SU-DHL-6 (cell line): ENCODE measurements at regions not wholly inside any gene's neighbourhood (a gene's known extent, or its start where the extent isn't known, plus 50 kb on each side); places are given as distances from the start of the nearest gene placed in this dataset.

Experiments
- H2AFZ ChIP-seq: fragments of 200-600 bp; sonication (generic); 2 replicates; pipeline ENCODE4 v1.6.1; 2014; ENCODE audit warnings: low read depth, mild to moderate bottlenecking, moderate library complexity, mixed read lengths, antibody characterized with exemption, low read length; ENCODE audit not compliant: severe bottlenecking
- H3F3A ChIP-seq: fragments of 200-600 bp; shearing (Covaris generic); 2 replicates; pipeline ENCODE4 v1.6.0; 2016; ENCODE audit warnings: antibody characterized with exemption, mild to moderate bottlenecking; ENCODE audit not compliant: insufficient read depth
- H3K27ac ChIP-seq: fragments of 200-600 bp; sonication (generic); 2 replicates; pipeline ENCODE4 v1.5.1; 2016; ENCODE audit warnings: low read depth, mild to moderate bottlenecking, low read length, moderate library complexity, mixed read lengths
- H3K27me3 ChIP-seq: fragments of 200-600 bp; sonication (generic), shearing (Covaris generic); 2 replicates; pipeline ENCODE4 v1.6.0; 2014; ENCODE audit warnings: mild to moderate bottlenecking, low read length
- H3K36me3 ChIP-seq: fragments of 200-600 bp; sonication (generic); 2 replicates; pipeline ENCODE4 v1.6.1; 2014; ENCODE audit warnings: mild to moderate bottlenecking, low read length, mixed read lengths
- H3K4me2 ChIP-seq: fragments of 300-600, 200-600 bp; shearing (Covaris generic), sonication (generic); 2 replicates; pipeline ENCODE4 v1.6.0; 2014; ENCODE audit warnings: low read length, low read depth, mild to moderate bottlenecking; ENCODE audit not compliant: poor library complexity, severe bottlenecking
- H3K4me3 ChIP-seq: fragments of 200-600 bp; sonication (generic); 2 replicates; pipeline ENCODE4 v1.5.1; 2014; ENCODE audit warnings: antibody characterized with exemption, low read length, mild to moderate bottlenecking, mixed read lengths; ENCODE audit not compliant: insufficient read depth, poor library complexity, severe bottlenecking
- H3K79me2 ChIP-seq: fragments of 200-600 bp; sonication (generic); 2 replicates; pipeline ENCODE4 v1.6.1; 2014; ENCODE audit warnings: mild to moderate bottlenecking, low read length, moderate library complexity; ENCODE audit not compliant: insufficient read depth
- H3K9ac ChIP-seq: fragments of 200-600 bp; sonication (generic); 2 replicates; pipeline ENCODE4 v1.7.0; 2014; ENCODE audit warnings: mild to moderate bottlenecking, low read length
- H3K9me2 ChIP-seq: fragments of 200-600 bp; sonication (generic); replicated peaks from 2 replicates; pipeline ENCODE4 v1.6.1; 2014; ENCODE audit warnings: low read length; ENCODE audit not compliant: insufficient read depth
- H3K9me3 ChIP-seq: fragments of 200-600 bp; sonication (generic); 2 replicates; pipeline ENCODE4 v1.6.1; 2014; ENCODE audit warnings: low read length, mixed read lengths; ENCODE audit not compliant: insufficient read depth
- H4K20me1 ChIP-seq: fragments of 200-600 bp; sonication (generic); 2 replicates; pipeline ENCODE4 v1.6.1; 2014; ENCODE audit warnings: low read depth, mild to moderate bottlenecking, antibody characterized with exemption, low read length, moderate library complexity, mixed read lengths
- EZH2phosphoT487 ChIP-seq: fragments of 200-600 bp; sonication (generic), shearing (Covaris generic); conservative IDR thresholded peaks from 2 replicates; pipeline ENCODE4 v1.6.1; 2018; ENCODE audit warnings: mild to moderate bottlenecking, antibody characterized with exemption, low read length, moderate library complexity, mixed read lengths
- TF ChIP-seq, protein P1 (sequence below): fragments of 200-600 bp; sonication (generic); IDR thresholded peaks from one replicate; pipeline ENCODE4 v1.5.1; 2017; ENCODE audit warnings: antibody characterized with exemption, mild to moderate bottlenecking, low read length, moderate library complexity; ENCODE audit not compliant: insufficient read depth, poor library complexity, severe bottlenecking

DNA sequence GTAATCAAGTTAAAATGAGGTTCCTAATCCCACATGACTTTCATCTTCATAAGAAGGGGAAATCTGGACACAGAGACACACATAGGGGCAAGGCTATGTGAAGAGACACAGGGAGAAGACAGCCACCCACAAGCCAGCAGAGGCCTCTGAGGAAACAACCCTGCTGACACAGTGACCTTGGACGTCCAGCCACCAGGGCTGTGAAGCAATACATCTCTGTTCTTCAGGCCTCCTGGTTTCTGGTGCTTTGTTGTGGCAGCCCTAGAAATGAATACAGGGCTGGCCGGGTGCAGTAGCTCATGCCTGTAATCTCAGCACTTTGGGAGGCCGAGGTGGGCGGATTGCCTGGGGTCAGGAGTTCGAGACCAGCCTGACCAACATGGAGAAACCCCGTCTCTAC, 183.9 kb downstream of the CXCL12 start:
- Histone ChIP-seq H2AFZ (no peak overlapping the region), H3F3A (no peaks in the 10 kb centered on the region), H3K4me2 (no peak overlapping the region), H3K27ac (no peak overlapping the region), H3K36me3 (no peaks in the 10 kb centered on the region), H4K20me1 (no peaks in the 10 kb centered on the region), H3K4me3 (no peak overlapping the region), H3K27me3 (no peaks in the 10 kb centered on the region), H3K9me2 (no peaks in the 10 kb centered on the region), H3K9me3 (no peaks in the 10 kb centered on the region), H3K9ac (no peak overlapping the region), H3K79me2 (no peaks in the 10 kb centered on the region)
- TF ChIP-seq EZH2phosphoT487, result no peak
- TF ChIP-seq, protein P1, sequence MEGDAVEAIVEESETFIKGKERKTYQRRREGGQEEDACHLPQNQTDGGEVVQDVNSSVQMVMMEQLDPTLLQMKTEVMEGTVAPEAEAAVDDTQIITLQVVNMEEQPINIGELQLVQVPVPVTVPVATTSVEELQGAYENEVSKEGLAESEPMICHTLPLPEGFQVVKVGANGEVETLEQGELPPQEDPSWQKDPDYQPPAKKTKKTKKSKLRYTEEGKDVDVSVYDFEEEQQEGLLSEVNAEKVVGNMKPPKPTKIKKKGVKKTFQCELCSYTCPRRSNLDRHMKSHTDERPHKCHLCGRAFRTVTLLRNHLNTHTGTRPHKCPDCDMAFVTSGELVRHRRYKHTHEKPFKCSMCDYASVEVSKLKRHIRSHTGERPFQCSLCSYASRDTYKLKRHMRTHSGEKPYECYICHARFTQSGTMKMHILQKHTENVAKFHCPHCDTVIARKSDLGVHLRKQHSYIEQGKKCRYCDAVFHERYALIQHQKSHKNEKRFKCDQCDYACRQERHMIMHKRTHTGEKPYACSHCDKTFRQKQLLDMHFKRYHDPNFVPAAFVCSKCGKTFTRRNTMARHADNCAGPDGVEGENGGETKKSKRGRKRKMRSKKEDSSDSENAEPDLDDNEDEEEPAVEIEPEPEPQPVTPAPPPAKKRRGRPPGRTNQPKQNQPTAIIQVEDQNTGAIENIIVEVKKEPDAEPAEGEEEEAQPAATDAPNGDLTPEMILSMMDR, result no peak

DNA sequence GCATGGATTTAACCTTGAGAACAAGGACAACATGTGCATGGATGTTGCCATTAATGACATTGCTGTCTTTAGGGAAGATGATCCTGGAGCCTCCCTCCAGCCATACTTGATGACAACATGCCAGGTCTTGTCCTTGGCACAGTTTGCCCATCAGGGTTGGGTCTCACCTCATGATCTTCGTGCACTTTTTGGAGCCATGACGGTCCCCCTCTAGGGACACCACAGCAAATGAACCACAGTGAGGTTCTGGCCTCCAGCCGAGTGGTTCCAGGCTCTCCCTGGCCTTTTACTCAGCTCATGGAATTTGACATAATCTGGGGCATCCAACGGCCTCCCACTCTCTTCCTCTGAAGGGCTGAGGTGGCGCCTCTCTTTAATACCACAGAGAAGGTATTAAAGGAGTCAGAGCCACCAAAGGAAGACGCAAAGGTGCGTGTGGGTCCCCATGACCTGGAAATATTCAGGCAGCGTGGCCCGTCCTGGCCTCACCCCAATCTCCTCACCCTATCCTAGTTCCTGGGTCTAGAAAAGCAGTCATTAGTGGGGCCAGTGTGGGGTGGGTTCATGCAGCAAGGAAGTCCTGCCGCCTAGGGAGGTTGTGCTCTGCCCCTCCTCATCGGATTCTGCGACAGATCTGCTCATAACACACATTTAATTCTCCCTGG, 184.8 kb downstream of the CXCL12 start:
- no peaks in the 10 kb centered on the region for H3K27me3 ChIP-seq
- H3K9me3 ChIP-seq, result no peaks in the 10 kb centered on the region
- TF ChIP-seq, protein P1, result no peak
- no peak for TF ChIP-seq EZH2phosphoT487
- H3K4me2 ChIP-seq, result no peak overlapping the region
- no peaks in the 10 kb centered on the region for H3K79me2 ChIP-seq
- no peaks in the 10 kb centered on the region for H3K36me3 ChIP-seq
- H3K4me3 ChIP-seq, result no peak overlapping the region
- no peaks in the 10 kb centered on the region for H3K9me2 ChIP-seq
- H2AFZ ChIP-seq, result no peak overlapping the region
- H3F3A ChIP-seq, result no peaks in the 10 kb centered on the region
- no peak overlapping the region for H3K9ac ChIP-seq
- H3K27ac ChIP-seq, result no peak overlapping the region
- H4K20me1 ChIP-seq, result no peaks in the 10 kb centered on the region

DNA sequence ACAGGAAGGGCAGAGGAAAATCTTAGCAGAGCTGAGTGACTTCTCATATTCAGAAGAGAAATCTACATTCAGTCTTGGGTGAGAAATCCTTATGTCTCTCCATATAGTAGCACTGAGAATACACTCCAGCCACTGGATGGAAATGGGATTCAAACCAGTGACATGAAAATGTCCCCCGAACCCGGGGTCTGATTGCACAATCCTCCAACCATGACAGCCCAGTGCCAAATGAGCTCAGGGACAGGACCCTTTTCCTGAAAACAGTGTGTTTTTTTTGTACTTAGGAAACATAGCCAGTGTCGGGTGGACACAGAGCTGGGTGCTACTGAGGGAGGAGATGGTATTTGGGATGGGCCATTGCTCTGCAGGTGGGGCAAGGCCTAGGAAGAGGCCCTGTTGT, 185.6 kb downstream of the CXCL12 start:
- TF ChIP-seq EZH2phosphoT487, result no peak
- TF ChIP-seq, protein P1, result no peak
- no peak overlapping the region for H2AFZ ChIP-seq
- H3K4me3 ChIP-seq, result no peak overlapping the region
- H3F3A ChIP-seq, result no peaks in the 10 kb centered on the region
- H3K4me2 ChIP-seq, result no peak overlapping the region
- no peaks in the 10 kb centered on the region for H3K36me3 ChIP-seq
- no peaks in the 10 kb centered on the region for H3K79me2 ChIP-seq
- H3K9me3 ChIP-seq, result no peaks in the 10 kb centered on the region
- H3K9ac ChIP-seq, result no peak overlapping the region
- no peak overlapping the region for H3K27ac ChIP-seq
- no peaks in the 10 kb centered on the region for H3K27me3 ChIP-seq
- H3K9me2 ChIP-seq, result no peaks in the 10 kb centered on the region
- H4K20me1 ChIP-seq, result no peaks in the 10 kb centered on the region

DNA sequence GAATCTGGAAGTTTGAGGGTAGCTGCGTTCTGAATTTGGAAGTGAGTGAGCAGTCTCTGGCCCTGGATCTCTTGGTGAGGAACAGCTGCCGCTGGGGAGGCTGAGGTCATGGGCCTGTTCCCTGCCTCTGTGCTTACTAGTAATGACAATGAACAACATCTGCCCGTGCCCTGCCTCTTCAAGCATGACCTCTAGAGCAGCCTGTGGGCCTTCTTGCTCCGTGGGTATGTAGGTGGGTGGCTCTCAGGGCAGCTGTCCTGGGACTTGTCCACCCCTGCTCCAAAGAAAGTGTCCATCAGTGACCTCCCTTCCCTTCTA, 186.2 kb downstream of the CXCL12 start:
- Histone ChIP-seq H3K79me2 (no peaks in the 10 kb centered on the region), H3K9ac (no peak overlapping the region), H3K27ac (no peak overlapping the region), H3F3A (no peaks in the 10 kb centered on the region), H3K4me3 (no peak overlapping the region), H3K9me2 (no peaks in the 10 kb centered on the region), H4K20me1 (no peaks in the 10 kb centered on the region), H3K4me2 (no peak overlapping the region), H2AFZ (no peak overlapping the region), H3K9me3 (no peaks in the 10 kb centered on the region), H3K36me3 (no peaks in the 10 kb centered on the region), H3K27me3 (no peaks in the 10 kb centered on the region)
- TF ChIP-seq EZH2phosphoT487, result no peak
- TF ChIP-seq, protein P1, result no peak
